ENCODE measurements at regions not wholly inside any gene's neighbourhood (a gene's known extent, or its start where the extent isn't known, plus 50 kb on each side); places are given as distances from the start of the nearest gene placed in this dataset.

GRCh38 chr12:124428792-124429281, 133.9 kb downstream of the RFLNA start:
- Histone ChIP-seq H3K36me3 (replicated peaks in 1 of 2; ENCODE audit: control insufficient read depth in 1 of 2, insufficient read depth in 2 of 2, low read length in 2 of 2) (peaks cover 68 to 73% of the 10 kb centered on the region in 2 donors), H3K4me3 (replicated peaks in 1 of 3; ENCODE audit: low read depth in 2 of 3, low read length in 3 of 3) (no peak overlapping the region), H3K9ac (ENCODE audit: insufficient read depth, low read length, poor library complexity, severe bottlenecking) (no peak overlapping the region), H3K27me3 (ENCODE audit: control insufficient read depth in 2 of 2, insufficient read depth in 2 of 2, low read length in 2 of 2) (no peaks in the 10 kb centered on the region), H3K27ac (ENCODE audit: low read depth in 1 of 2, low read length in 2 of 2) (no peak overlapping the region), H3K79me2 (ENCODE audit: insufficient read depth, low read length) (peaks cover 10% of the 10 kb centered on the region), H3K4me2 (replicated peaks; ENCODE audit: extremely low read depth, low read length, poor library complexity, severe bottlenecking) (no peak overlapping the region), H2AFZ (ENCODE audit: insufficient read depth, low read depth, low read length, poor library complexity, severe bottlenecking) (no peak overlapping the region), H3K4me1 (ENCODE audit: control insufficient read depth in 1 of 2, insufficient read depth in 2 of 2, low read length in 2 of 2) (peaks cover 24 to 28% of the 10 kb centered on the region in 2 donors), H3K9me3 (replicated peaks in 1 of 2; ENCODE audit: control insufficient read depth in 1 of 2, insufficient read depth in 1 of 2, low read length in 2 of 2) (no peaks in the 10 kb centered on the region), H4K20me1 (ENCODE audit: insufficient read depth, low read length) (peaks cover 99% of the 10 kb centered on the region)
- H3K9me3 Mint-ChIP-seq: no peaks in the 10 kb centered on the region
- no peak for TF ChIP-seq CTCF (IDR thresholded peaks at IDR 0.05)
- WGBS (ENCODE audit: insufficient coverage): 82% methylated on average over 8 of the region's 13 CpGs
- peaks cover 28% of the 10 kb centered on the region for H3K4me1 Mint-ChIP-seq
- intact Hi-C loops (cut with micrococcal nuclease): no loop called here
- no peak for DNase-seq
- peaks cover 0 to 6% (median 0%) of the 10 kb centered on the region in 3 donors for H3K27me3 Mint-ChIP-seq (ENCODE audit: low read depth in 3 of 3)
- peak overlapping the region in 2 of 7 donors; percentile 1 to 6 for H3K27ac Mint-ChIP-seq
- H3K36me3 Mint-ChIP-seq: peaks cover 60 to 72% of the 10 kb centered on the region in 2 donors
- no peak overlapping the region for H3K4me3 Mint-ChIP-seq

DNA sequence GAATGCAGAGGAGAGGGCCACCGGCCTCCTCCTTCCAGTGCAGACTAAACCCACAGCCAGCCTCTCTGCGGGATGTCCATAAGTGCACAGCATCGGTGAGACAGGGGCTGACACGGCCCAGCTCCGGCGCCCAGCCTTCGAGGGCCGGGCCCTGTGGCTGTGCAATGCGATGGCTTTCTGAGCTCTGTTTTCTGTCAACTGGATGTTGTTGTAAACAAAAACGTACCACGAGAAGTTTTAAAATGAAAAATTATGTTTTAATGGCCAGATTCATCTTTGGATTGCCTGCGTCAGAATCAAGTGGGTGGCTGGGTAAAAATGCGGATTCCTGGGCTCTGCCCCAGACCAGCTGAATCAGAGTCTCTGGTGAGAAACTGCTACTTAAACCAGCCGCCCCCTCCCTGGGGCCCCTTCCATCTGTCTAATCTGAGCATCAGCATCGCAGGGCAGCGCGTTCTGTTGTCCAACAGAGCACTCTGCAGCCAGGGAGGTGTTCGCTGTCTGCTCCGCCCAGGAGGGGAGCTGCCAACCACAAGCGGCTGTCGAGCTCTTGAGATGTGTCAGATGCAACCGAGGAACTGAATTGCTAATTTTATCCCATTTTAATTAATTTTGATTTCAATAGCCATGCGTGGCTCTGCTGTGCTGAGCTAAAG, 133.4 kb downstream of the RFLNA start:
- peak overlapping the region in 3 of 7 donors; percentile 6 to 63 (median 42) for H3K27ac Mint-ChIP-seq
- Histone ChIP-seq H3K27me3 (ENCODE audit: control insufficient read depth in 2 of 2, insufficient read depth in 2 of 2, low read length in 2 of 2) (no peaks in the 10 kb centered on the region), H4K20me1 (ENCODE audit: insufficient read depth, low read length) (peaks cover 99% of the 10 kb centered on the region), H3K79me2 (ENCODE audit: insufficient read depth, low read length) (peaks cover 10% of the 10 kb centered on the region), H3K9me3 (replicated peaks in 1 of 2; ENCODE audit: control insufficient read depth in 1 of 2, insufficient read depth in 1 of 2, low read length in 2 of 2) (no peaks in the 10 kb centered on the region), H3K4me3 (replicated peaks in 1 of 3; ENCODE audit: low read depth in 2 of 3, low read length in 3 of 3) (no peak overlapping the region), H3K9ac (ENCODE audit: insufficient read depth, low read length, poor library complexity, severe bottlenecking) (no peak overlapping the region), H3K4me2 (replicated peaks; ENCODE audit: extremely low read depth, low read length, poor library complexity, severe bottlenecking) (no peak overlapping the region), H3K36me3 (replicated peaks in 1 of 2; ENCODE audit: control insufficient read depth in 1 of 2, insufficient read depth in 2 of 2, low read length in 2 of 2) (peaks cover 73 to 79% of the 10 kb centered on the region in 2 donors), H3K27ac (ENCODE audit: low read depth in 1 of 2, low read length in 2 of 2) (no peak overlapping the region), H3K4me1 (ENCODE audit: control insufficient read depth in 1 of 2, insufficient read depth in 2 of 2, low read length in 2 of 2) (peaks cover 20 to 24% of the 10 kb centered on the region in 2 donors), H2AFZ (ENCODE audit: insufficient read depth, low read depth, low read length, poor library complexity, severe bottlenecking) (no peak overlapping the region)
- peaks cover 28% of the 10 kb centered on the region for H3K4me1 Mint-ChIP-seq
- peaks cover 64 to 77% of the 10 kb centered on the region in 2 donors for H3K36me3 Mint-ChIP-seq
- H3K4me3 Mint-ChIP-seq: no peak overlapping the region
- H3K9me3 Mint-ChIP-seq: no peaks in the 10 kb centered on the region
- DNase-seq: no peak
- no peak for TF ChIP-seq CTCF (IDR thresholded peaks at IDR 0.05)
- intact Hi-C loops (cut with micrococcal nuclease): no loop called here
- 92% methylated on average over 20 of the region's 23 CpGs for WGBS (ENCODE audit: insufficient coverage)
- H3K27me3 Mint-ChIP-seq (ENCODE audit: low read depth in 3 of 3): peaks cover 0 to 3% (median 0%) of the 10 kb centered on the region in 3 donors
